Breast epithelium (tissue), 3 donors: ENCODE measurements at regions not wholly inside any gene's neighbourhood (a gene's known extent, or its start where the extent isn't known, plus 50 kb on each side); places are given as distances from the start of the nearest gene placed in this dataset.

ENCODE experiments used
- CTCF ChIP-seq, 3 donors: fragments of 450-650 bp; IDR thresholded peaks; one replicate each; pipeline ENCODE4 v1.5.1; 2016 to 2017; ENCODE audit warnings: antibody characterized with exemption in 3 of 3, mild to moderate bottlenecking in 3 of 3, moderate library complexity in 3 of 3
- POLR2A ChIP-seq: fragments of 450-650 bp; IDR thresholded peaks from one replicate; pipeline ENCODE4 v1.6.1; 2016; ENCODE audit warnings: antibody characterized with exemption, mild to moderate bottlenecking, moderate library complexity

GRCh38 chr4:125681240-125681639 is 366.5 kb downstream of the FAT4 start:
- no peak for TF ChIP-seq CTCF (IDR thresholded peaks at IDR 0.05)
- TF ChIP-seq POLR2A = no peak
